HL-60 (cell line): ENCODE measurements at regions not wholly inside any gene's neighbourhood (a gene's known extent, or its start where the extent isn't known, plus 50 kb on each side); places are given as distances from the start of the nearest gene placed in this dataset.

Experiments
- DNase-seq, 2 experiments: peaks; one replicate each; pipeline ENCODE4 v3.0.0-alpha.2; 2010 to 2020; ENCODE audit warnings: low read depth in 1 of 2, low spot score in 1 of 2
- H3K27ac ChIP-seq: fragments of 250-450 bp; sonication (Bioruptor Pico); replicated peaks from 2 replicates; pipeline ENCODE4 v1.5.1; 2020; ENCODE audit warnings: mild to moderate bottlenecking, moderate library complexity
- H3K27me3 ChIP-seq: fragments of 250-450 bp; sonication (Bioruptor Pico); 2 replicates; pipeline ENCODE4 v1.5.1; 2021; ENCODE audit warnings: mild to moderate bottlenecking, moderate library complexity; ENCODE audit not compliant: insufficient read depth, poor library complexity, severe bottlenecking
- H3K4me3 ChIP-seq: replicated peaks from 2 replicates; pipeline ENCODE4 v1.5.1; 2011; ENCODE audit warnings: mild to moderate bottlenecking, control low read depth, low read length; ENCODE audit not compliant: insufficient read depth
- CTCF ChIP-seq: IDR thresholded peaks from one replicate; pipeline ENCODE4 v1.5.1; 2011; ENCODE audit warnings: low read length, control low read depth, inconsistent platforms; ENCODE audit not compliant: insufficient read depth
- GABPA ChIP-seq: IDR thresholded peaks from 2 replicates; pipeline ENCODE4 v1.6.1; 2012; ENCODE audit warnings: low read depth
- POLR2AphosphoS5 ChIP-seq: IDR thresholded peaks from 2 replicates; pipeline ENCODE4 v1.6.1; 2012; ENCODE audit warnings: low read depth
- REST ChIP-seq: IDR thresholded peaks from 2 replicates; pipeline ENCODE4 v1.6.1; 2012; ENCODE audit warnings: low read depth; ENCODE audit not compliant: insufficient replicate concordance
- SPI1 ChIP-seq: IDR thresholded peaks from 2 replicates; pipeline ENCODE4 v1.6.1; 2012; ENCODE audit warnings: low read depth, mild to moderate bottlenecking, borderline replicate concordance

GRCh38 chr3:143182866-143183664 is 63.5 kb downstream of the CHST2 start:
- no peak overlapping the region for H3K27ac ChIP-seq
- DNase-seq: no peak
- H3K4me3 ChIP-seq: no peak overlapping the region
- no peaks in the 10 kb centered on the region for H3K27me3 ChIP-seq
- TF ChIP-seq CTCF (no peak), GABPA (no peak)

GRCh38 chr3:143183665-143183964 is 64.0 kb downstream of the CHST2 start:
- TF ChIP-seq GABPA: no peak
- no peak overlapping the region for H3K4me3 ChIP-seq
- H3K27me3 ChIP-seq: no peaks in the 10 kb centered on the region
- H3K27ac ChIP-seq: no peak overlapping the region
- no peak for DNase-seq

- Histone ChIP-seq H3K27ac (no peak overlapping the region), H3K4me3 (no peak overlapping the region), H3K27me3 (peaks cover 2% of the 10 kb centered on the region)
- DNase-seq: no peak
- TF ChIP-seq GABPA (no peak), REST (no peak), CTCF (no peak)
Measured at GRCh38 chr3:143184099-143184498, 64.5 kb downstream of the CHST2 start.

- no peak for TF ChIP-seq SPI1
- TF ChIP-seq REST: no peak
- TF ChIP-seq GABPA: no peak
- no peak for TF ChIP-seq POLR2AphosphoS5
- TF ChIP-seq CTCF: no peak
- H3K27ac ChIP-seq: no peak overlapping the region
- DNase-seq: no peak
- peaks cover 4% of the 10 kb centered on the region for H3K27me3 ChIP-seq
- H3K4me3 ChIP-seq: no peak overlapping the region
Measured at GRCh38 chr3:143185401-143185800, 65.8 kb downstream of the CHST2 start.
